ENCODE measurements at regions not wholly inside any gene's neighbourhood (a gene's known extent, or its start where the extent isn't known, plus 50 kb on each side); places are given as distances from the start of the nearest gene placed in this dataset.

DNA sequence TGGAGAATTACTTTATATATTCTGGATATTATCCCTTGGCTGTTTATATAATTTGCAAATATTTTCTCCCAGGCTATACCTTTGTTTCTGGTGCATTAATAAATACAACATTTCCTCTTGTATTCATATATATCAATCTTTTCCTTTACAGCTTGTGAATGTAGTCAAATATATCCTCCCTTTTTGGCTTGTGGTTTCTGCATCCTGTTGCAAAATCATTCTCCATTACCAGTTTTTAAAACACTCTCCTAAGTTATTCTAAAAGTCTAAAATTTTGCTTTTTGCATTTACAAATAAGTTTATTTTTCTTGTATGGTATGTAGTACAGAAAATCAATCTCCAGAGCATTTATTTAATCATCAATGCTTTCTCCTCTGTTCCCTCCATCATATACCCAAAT is 909.4 kb downstream of the ADGRL2 start:
- FAIRE-seq, result no peak

GRCh38 chr1:82707681-82708080 is 906.9 kb downstream of the ADGRL2 start:
- no peak for FAIRE-seq

- no peak for FAIRE-seq
These were observed 906.0 kb downstream of the ADGRL2 start for GRCh38 chr1:82706741-82707140.

DNA sequence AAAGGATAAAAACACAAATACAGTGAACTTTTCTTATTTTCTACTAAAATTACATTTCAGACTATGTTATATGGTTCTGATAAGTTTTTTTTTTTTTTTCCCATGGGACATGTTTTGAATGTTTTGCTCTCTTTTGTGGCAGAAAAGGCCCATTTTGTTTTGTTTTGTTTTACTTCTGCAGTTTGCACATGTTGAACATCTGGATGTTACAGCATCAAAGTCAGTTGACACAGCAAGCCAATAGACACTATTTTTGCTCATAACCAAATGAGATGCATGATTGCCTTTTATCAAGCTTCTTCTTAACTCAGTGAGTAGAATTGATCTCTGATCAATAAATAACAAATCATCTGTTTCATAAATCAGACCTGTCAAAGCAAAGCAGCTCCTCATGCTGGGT is 904.2 kb downstream of the ADGRL2 start:
- FAIRE-seq, result no peak

DNA sequence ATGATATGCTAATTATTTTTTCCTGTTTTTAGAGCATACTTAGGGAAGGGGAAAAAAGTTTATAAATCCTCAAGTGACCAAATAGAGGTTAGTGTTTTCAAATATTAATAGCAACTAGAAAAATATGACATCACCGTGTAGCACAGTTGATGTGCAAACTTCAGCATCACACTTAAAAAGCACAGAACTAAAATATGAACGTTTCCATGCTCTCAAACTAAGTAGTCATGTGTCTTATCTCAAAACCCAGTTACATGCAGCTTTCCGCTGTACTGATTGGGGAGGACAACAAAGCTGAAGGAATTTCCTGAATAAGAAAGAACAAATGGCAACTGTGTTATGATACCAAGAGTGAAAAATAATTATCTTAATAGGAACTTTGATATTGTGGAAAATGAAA is 903.7 kb downstream of the ADGRL2 start:
- no peak for FAIRE-seq

GRCh38 chr1:82703951-82704350 is 903.2 kb downstream of the ADGRL2 start:
- FAIRE-seq, result no peak

- no peak for FAIRE-seq
These were observed 899.7 kb downstream of the ADGRL2 start for GRCh38 chr1:82700476-82700875.

DNA sequence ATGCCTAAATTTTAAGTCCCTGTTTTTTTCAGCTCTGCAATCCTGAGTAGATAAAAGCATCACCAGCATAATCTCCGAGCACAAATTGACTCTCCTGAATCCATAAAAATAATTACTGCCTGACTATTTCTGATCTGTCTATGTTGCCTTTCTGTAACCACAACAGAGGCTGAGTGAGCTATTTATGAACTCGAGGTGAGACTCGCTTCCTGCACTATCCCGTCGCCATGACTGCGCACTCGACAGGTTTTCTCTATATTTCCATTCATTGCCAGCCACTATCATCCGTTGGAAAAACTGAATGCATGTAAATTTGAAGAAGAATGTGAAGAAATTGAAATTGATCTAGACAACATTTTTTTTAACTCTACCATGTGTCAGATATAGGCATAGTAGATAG is 897.2 kb downstream of the ADGRL2 start:
- FAIRE-seq, result no peak

- no peak for FAIRE-seq
These were observed 894.7 kb downstream of the ADGRL2 start for GRCh38 chr1:82695443-82695842.

- FAIRE-seq, result no peak
These were observed 889.7 kb downstream of the ADGRL2 start for GRCh38 chr1:82690411-82690810.

- no peak for FAIRE-seq
These were observed 888.5 kb downstream of the ADGRL2 start for GRCh38 chr1:82689217-82689616.

GRCh38 chr1:82686774-82687173 is 886.0 kb downstream of the ADGRL2 start:
- FAIRE-seq, result no peak

GRCh38 chr1:82646888-82647287 is 846.2 kb downstream of the ADGRL2 start:
- no peak for FAIRE-seq

- FAIRE-seq, result no peak
These were observed 845.6 kb downstream of the ADGRL2 start for GRCh38 chr1:82646336-82646735.

- FAIRE-seq, result no peak
These were observed 843.6 kb downstream of the ADGRL2 start for GRCh38 chr1:82644186-82644915.

GRCh38 chr1:82640352-82640751 is 839.6 kb downstream of the ADGRL2 start:
- no peak for FAIRE-seq

DNA sequence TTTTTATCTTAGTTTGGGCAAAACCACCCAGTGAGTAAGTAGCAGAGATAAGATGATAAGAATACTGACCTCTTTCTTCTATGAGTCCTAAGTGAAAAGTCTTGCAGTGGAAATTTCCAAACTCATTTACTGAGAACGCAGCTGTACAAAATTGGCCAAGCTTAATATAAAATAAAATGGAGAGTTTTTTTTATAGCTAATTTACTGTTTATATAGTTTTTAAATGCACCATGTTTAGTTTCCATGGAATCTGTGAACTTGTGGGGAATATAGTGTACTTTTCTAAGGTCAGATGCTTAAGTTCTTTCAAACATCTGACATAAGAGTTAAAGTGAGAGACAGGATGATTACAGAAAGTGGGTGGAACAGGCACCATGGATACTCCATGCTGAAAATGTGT is 833.5 kb downstream of the ADGRL2 start:
- no peak for FAIRE-seq

DNA sequence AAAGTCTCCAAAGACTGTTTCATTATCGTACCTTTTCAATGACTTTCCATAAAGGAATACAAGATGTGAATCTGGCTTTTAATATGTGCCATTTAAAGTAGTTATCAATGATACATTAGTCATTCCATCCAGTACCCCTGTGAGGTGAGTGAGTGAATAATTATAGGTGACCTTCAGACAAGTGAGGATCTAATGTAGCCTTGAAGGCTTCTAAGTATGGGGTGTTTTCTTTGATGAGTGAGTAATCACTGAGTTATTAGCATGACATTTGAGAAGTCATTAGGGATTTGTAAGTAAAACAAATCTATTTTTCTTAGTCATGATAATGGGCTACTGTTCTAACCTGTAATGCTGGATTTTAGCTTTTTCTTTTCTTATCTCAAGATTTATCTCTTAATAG is 831.4 kb downstream of the ADGRL2 start:
- no peak for FAIRE-seq

- no peak for FAIRE-seq
These were observed 828.2 kb downstream of the ADGRL2 start for GRCh38 chr1:82628887-82629286.

- no peak for FAIRE-seq
These were observed 824.8 kb downstream of the ADGRL2 start for GRCh38 chr1:82625537-82625936.

GRCh38 chr1:82621076-82621475 is 820.3 kb downstream of the ADGRL2 start:
- FAIRE-seq, result no peak

DNA sequence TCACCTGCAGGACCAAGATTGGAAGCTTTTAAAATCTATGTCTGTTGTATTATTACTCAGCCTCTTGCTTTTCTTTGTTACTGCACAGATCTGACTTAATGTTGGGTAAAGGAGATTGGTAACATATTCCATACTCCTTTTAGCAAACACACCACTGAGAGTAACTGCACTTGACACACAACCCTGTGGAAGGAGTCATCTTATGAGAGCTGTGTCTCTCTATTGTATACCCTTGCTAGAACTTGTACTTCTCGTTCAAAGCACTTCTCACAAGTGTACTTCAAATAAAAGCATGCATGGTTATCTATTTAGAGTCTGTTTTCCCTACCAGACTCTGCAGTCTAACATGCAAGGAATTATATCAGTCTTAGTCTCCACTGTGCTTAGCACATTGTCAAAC is 813.4 kb downstream of the ADGRL2 start:
- FAIRE-seq, result no peak

DNA sequence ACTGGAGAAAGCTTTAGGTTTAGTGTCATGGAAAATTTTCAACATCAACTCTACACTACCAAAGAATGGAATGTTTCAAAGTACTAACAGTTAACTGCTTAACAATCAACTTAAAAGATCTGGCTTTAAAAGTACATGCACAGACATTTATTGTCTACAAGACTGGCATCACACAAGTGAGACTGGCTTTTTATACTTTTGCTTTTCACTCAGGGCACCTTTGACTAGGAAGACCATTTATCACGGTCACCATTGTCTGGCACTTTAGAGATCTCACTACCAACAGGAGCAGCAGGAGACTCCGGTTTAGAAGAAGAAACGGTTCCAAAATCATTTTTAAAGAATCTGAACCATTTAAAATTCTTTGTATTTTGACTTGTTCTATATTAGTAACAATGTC is 812.3 kb downstream of the ADGRL2 start:
- FAIRE-seq, result no peak

DNA sequence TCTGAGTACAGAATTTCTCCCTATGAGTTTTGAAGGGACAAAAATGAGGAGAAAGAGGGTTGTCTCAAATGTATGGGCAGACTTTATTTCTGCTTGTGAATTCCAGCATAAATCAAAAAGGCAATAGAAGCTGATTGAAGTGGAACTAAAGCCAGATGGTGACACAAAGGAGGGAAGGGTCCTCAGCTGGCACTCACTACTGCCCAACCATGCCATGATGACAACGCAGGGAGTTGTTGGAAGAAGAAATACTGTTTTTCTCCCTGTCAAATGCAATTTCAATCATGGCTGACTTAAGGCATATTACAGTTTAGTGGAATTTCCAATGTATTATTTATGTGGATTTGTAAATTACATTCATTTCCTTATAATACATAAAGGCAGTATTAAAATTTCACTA is 805.8 kb downstream of the ADGRL2 start:
- no peak for FAIRE-seq

- FAIRE-seq, result no peak
These were observed 803.8 kb downstream of the ADGRL2 start for GRCh38 chr1:82604524-82604923.
